Erythroblast (primary cell): ENCODE measurements at regions not wholly inside any gene's neighbourhood (a gene's known extent, or its start where the extent isn't known, plus 50 kb on each side); places are given as distances from the start of the nearest gene placed in this dataset.
"Not testable (repeated sequence)": the region's sequence is repeated elsewhere in the genome, so short reads cannot be mapped to it uniquely, and the experiment has no call there.

ENCODE experiments used
- GATA1 ChIP-seq: IDR thresholded peaks from 2 replicates; pipeline ENCODE4 v1.6.1; 2011; ENCODE audit warnings: low read depth, mild to moderate bottlenecking, control low read depth, low read length, moderate library complexity
- POLR2A ChIP-seq: IDR thresholded peaks from 2 replicates; pipeline ENCODE4 v1.6.1; 2011; ENCODE audit warnings: mild to moderate bottlenecking, low read length

DNA sequence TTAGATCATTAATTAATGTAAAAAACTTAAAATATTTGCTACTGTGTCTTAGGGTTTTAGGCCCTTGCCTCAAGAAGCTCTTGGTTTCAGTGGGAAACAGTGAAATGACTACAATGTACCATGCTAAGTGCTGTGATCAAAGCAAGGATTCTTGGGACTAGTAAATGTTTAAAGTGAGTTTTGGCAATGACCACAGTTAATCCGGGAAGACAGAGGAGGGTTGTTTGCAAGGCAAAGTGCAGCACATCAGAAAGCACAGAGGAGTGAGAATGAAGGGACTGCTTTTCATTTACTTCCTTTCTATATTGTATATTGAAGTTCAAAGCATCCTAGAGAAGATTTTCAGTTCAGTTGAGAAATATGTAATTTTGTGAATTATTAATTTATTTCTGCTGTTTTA is 676.7 kb downstream of the SPATA31A6 start:
- TF ChIP-seq POLR2A, GATA1: not testable (repeated sequence)
